GM20000 (cell line): ENCODE measurements at regions not wholly inside any gene's neighbourhood (a gene's known extent, or its start where the extent isn't known, plus 50 kb on each side); places are given as distances from the start of the nearest gene placed in this dataset.

ENCODE experiments used
- DNase-seq: peaks from one replicate; pipeline ENCODE4 v3.0.0; 2012; ENCODE audit warnings: low spot score
- CTCF ChIP-seq: IDR thresholded peaks from 2 replicates; pipeline ENCODE4 v1.5.1; 2012; ENCODE audit warnings: mild to moderate bottlenecking, control low read depth; ENCODE audit errors: extremely low read depth, missing control alignments

- TF ChIP-seq CTCF = no peak
- DNase-seq = no peak
Measured at GRCh38 chr10:33981301-33981700, 646.8 kb upstream of the NRP1 start.

GRCh38 chr10:33979195-33979594 is 644.7 kb upstream of the NRP1 start:
- DNase-seq = no peak
- TF ChIP-seq CTCF = no peak

GRCh38 chr10:33975481-33975880 is 641.0 kb upstream of the NRP1 start:
- no peak for DNase-seq
- no peak for TF ChIP-seq CTCF

- DNase-seq = no peak
Measured at GRCh38 chr10:33974976-33975478, 640.6 kb upstream of the NRP1 start.

GRCh38 chr10:33968983-33969382 is 634.5 kb upstream of the NRP1 start:
- no peak for DNase-seq
- no peak for TF ChIP-seq CTCF

More at GRCh38 chr10:33974976-33975478, 640.6 kb upstream of the NRP1 start:
- TF ChIP-seq CTCF = no peak

GRCh38 chr10:33967606-33968120 is 633.2 kb upstream of the NRP1 start:
- TF ChIP-seq CTCF = no peak
- DNase-seq = no peak

- no peak for TF ChIP-seq CTCF
- DNase-seq = no peak
Measured at GRCh38 chr10:33966946-33967345, 632.5 kb upstream of the NRP1 start.
